ENCODE measurements at regions not wholly inside any gene's neighbourhood (a gene's known extent, or its start where the extent isn't known, plus 50 kb on each side); places are given as distances from the start of the nearest gene placed in this dataset.

DNA sequence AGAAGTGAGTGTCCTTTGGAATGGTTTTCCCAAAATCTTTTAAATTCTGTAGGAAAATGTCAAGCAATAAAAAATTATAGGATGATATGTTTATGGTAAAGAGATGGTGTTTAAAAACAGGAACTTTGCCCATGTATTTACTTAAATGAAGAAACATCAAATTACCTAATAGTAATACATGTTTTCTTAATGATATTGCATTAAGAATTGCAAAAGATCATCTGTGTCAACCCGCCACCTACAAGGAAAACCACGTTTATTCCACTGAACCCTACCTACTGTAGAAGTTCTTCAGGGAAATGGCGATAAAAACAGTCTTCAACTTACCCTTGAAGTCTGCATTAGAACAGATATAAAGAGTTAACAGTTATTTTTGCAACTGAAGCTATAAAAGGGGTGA lies 67.2 kb upstream of the NDP start:
- H3K27ac ChIP-seq (ENCODE audit: insufficient read depth, low read depth, low read length) = no peak overlapping the region
- no peaks in the 10 kb centered on the region for H3K9me3 ChIP-seq (replicated peaks; ENCODE audit: control insufficient read depth, insufficient read depth, low read length)
- H3K4me2 ChIP-seq (ENCODE audit: insufficient read depth, low read length) = no peak overlapping the region
- ChIA-PET CTCF (no interaction called here), POLR2A (no interaction called here)
- H3K9me1 ChIP-seq (replicated peaks; ENCODE audit: control insufficient read depth, extremely low read depth, insufficient read depth, low read length) = no peaks in the 10 kb centered on the region
- no peak for DNase-seq (ENCODE audit: low read depth, low spot score)
- TF ChIP-seq POLR2AphosphoS5 (IDR thresholded peaks at IDR 0.05; ENCODE audit: insufficient read depth, low read depth, low read length) (no peak), GATA2 (IDR thresholded peaks at IDR 0.05; ENCODE audit: insufficient read depth, insufficient read length, low read depth, low read length) (no peak), EZH2 (IDR thresholded peaks at IDR 0.05; ENCODE audit: borderline replicate concordance, low read depth, low read length, severe bottlenecking) (no peak), MYC (IDR thresholded peaks at IDR 0.05; ENCODE audit: low read depth, low read length) (no peak), FOS (IDR thresholded peaks at IDR 0.05; ENCODE audit: borderline replicate concordance, insufficient read depth, low read length) (no peak), JUN (IDR thresholded peaks at IDR 0.05; ENCODE audit: borderline replicate concordance, insufficient read depth, insufficient read length, low read depth) (no peak), POLR2A (IDR thresholded peaks at IDR 0.05; ENCODE audit: low read depth, low read length) (no peak)
- TF ChIP-seq, protein P1, sequence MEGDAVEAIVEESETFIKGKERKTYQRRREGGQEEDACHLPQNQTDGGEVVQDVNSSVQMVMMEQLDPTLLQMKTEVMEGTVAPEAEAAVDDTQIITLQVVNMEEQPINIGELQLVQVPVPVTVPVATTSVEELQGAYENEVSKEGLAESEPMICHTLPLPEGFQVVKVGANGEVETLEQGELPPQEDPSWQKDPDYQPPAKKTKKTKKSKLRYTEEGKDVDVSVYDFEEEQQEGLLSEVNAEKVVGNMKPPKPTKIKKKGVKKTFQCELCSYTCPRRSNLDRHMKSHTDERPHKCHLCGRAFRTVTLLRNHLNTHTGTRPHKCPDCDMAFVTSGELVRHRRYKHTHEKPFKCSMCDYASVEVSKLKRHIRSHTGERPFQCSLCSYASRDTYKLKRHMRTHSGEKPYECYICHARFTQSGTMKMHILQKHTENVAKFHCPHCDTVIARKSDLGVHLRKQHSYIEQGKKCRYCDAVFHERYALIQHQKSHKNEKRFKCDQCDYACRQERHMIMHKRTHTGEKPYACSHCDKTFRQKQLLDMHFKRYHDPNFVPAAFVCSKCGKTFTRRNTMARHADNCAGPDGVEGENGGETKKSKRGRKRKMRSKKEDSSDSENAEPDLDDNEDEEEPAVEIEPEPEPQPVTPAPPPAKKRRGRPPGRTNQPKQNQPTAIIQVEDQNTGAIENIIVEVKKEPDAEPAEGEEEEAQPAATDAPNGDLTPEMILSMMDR (IDR thresholded peaks at IDR 0.05; ENCODE audit: extremely low read depth in 1 of 2, insufficient read depth in 1 of 2, low read depth in 1 of 2, low read length in 2 of 2) = no peak
- TF ChIP-seq, protein P2, sequence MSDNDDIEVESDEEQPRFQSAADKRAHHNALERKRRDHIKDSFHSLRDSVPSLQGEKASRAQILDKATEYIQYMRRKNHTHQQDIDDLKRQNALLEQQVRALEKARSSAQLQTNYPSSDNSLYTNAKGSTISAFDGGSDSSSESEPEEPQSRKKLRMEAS (IDR thresholded peaks at IDR 0.05; ENCODE audit: insufficient read depth, insufficient read length) = no peak
- H3K27me3 ChIP-seq (ENCODE audit: control insufficient read depth in 2 of 2, insufficient read depth in 2 of 2, low read length in 2 of 2) = no peaks in the 10 kb centered on the region
- H3K9ac ChIP-seq (replicated peaks; ENCODE audit: extremely low read depth, insufficient read depth, low read length) = no peak overlapping the region
- no peak overlapping the region for H2AFZ ChIP-seq (ENCODE audit: low read depth, low read length)
- intact Hi-C loops (cut with micrococcal nuclease) (no loop called here), dilution Hi-C loops (cut with MboI; ENCODE audit: extremely low pct_ligation_motif_present, low sequenced_read_pairs) (no loop called here)
- no peak overlapping the region for H3K4me3 ChIP-seq (replicated peaks in 1 of 3; ENCODE audit: insufficient read depth in 1 of 3, low read depth in 1 of 3, low read length in 3 of 3)
- no peaks in the 10 kb centered on the region for H3K79me2 ChIP-seq (ENCODE audit: control insufficient read depth, insufficient read depth, low read length)
- no peaks in the 10 kb centered on the region for H4K20me1 ChIP-seq (replicated peaks; ENCODE audit: control insufficient read depth, extremely low read depth, insufficient read depth, low read length)
- no peaks in the 10 kb centered on the region for H3K36me3 ChIP-seq (ENCODE audit: control insufficient read depth in 2 of 2, extremely low read depth in 1 of 2, insufficient read depth in 2 of 2, low read length in 2 of 2)
- peaks cover 10% of the 10 kb centered on the region for H3K4me1 ChIP-seq (ENCODE audit: control insufficient read depth, extremely low read depth, insufficient read depth, low read length)
- no TSS peak for BruUV-seq (replicated peaks)
- FAIRE-seq = no peak
